ENCODE measurements at regions not wholly inside any gene's neighbourhood (a gene's known extent, or its start where the extent isn't known, plus 50 kb on each side); places are given as distances from the start of the nearest gene placed in this dataset.

- TF ChIP-seq EP300 (IDR thresholded peaks at IDR 0.05; ENCODE audit: borderline replicate concordance) (no peak), ZBTB7A (IDR thresholded peaks at IDR 0.05; ENCODE audit: low read depth) (no peak), USF1 (IDR thresholded peaks at IDR 0.05) (no peak), NFIC (IDR thresholded peaks at IDR 0.05) (no peak), TCF12 (IDR thresholded peaks at IDR 0.05; ENCODE audit: low read depth) (no peak)
These were observed 258.3 kb upstream of the CAMK1G start for GRCh38 chr1:209324901-209325871.

GRCh38 chr1:209326076-209326475 is 257.4 kb upstream of the CAMK1G start:
- TF ChIP-seq YY1 (IDR thresholded peaks at IDR 0.05; ENCODE audit: low read depth) (no peak), TCF12 (IDR thresholded peaks at IDR 0.05; ENCODE audit: low read depth) (no peak), NFIC (IDR thresholded peaks at IDR 0.05) (no peak), EGR1 (IDR thresholded peaks at IDR 0.05) (no peak), FOXM1 (IDR thresholded peaks at IDR 0.05; ENCODE audit: borderline replicate concordance, low read depth) (no peak), TEAD4 (IDR thresholded peaks at IDR 0.05) (no peak), CREB1 (IDR thresholded peaks at IDR 0.05; ENCODE audit: low read depth) (no peak), CEBPB (IDR thresholded peaks at IDR 0.05) (no peak), MAX (IDR thresholded peaks at IDR 0.05) (no peak), TAF1 (IDR thresholded peaks at IDR 0.05; ENCODE audit: low read depth) (no peak), EP300 (IDR thresholded peaks at IDR 0.05; ENCODE audit: borderline replicate concordance) (no peak), RAD21 (IDR thresholded peaks at IDR 0.05; ENCODE audit: low read depth) (no peak), USF1 (IDR thresholded peaks at IDR 0.05) (no peak), REST (IDR thresholded peaks at IDR 0.05; ENCODE audit: low read depth) (no peak), ZBTB7A (IDR thresholded peaks at IDR 0.05; ENCODE audit: low read depth) (no peak)

- no peak for TF ChIP-seq ZBTB7A (IDR thresholded peaks at IDR 0.05; ENCODE audit: low read depth)
- no peak for TF ChIP-seq RAD21 (IDR thresholded peaks at IDR 0.05; ENCODE audit: low read depth)
- no peak for TF ChIP-seq USF1 (IDR thresholded peaks at IDR 0.05)
- no peak for TF ChIP-seq EGR1 (IDR thresholded peaks at IDR 0.05)
- TF ChIP-seq TAF1 (IDR thresholded peaks at IDR 0.05; ENCODE audit: low read depth): no peak
- TF ChIP-seq MAX (IDR thresholded peaks at IDR 0.05): no peak
- TF ChIP-seq FOXM1 (IDR thresholded peaks at IDR 0.05; ENCODE audit: borderline replicate concordance, low read depth): no peak
- TF ChIP-seq TEAD4 (IDR thresholded peaks at IDR 0.05): no peak
- TF ChIP-seq TCF12 (IDR thresholded peaks at IDR 0.05; ENCODE audit: low read depth): no peak
- no peak for TF ChIP-seq EP300 (IDR thresholded peaks at IDR 0.05; ENCODE audit: borderline replicate concordance)
- no peak for TF ChIP-seq CREB1 (IDR thresholded peaks at IDR 0.05; ENCODE audit: low read depth)
- no peak for TF ChIP-seq NFIC (IDR thresholded peaks at IDR 0.05)
- no peak for TF ChIP-seq YY1 (IDR thresholded peaks at IDR 0.05; ENCODE audit: low read depth)
- TF ChIP-seq REST (IDR thresholded peaks at IDR 0.05; ENCODE audit: low read depth): no peak
- TF ChIP-seq CEBPB (IDR thresholded peaks at IDR 0.05): no peak
These were observed 256.7 kb upstream of the CAMK1G start for GRCh38 chr1:209326831-209327230.

GRCh38 chr1:209328196-209328595 is 255.3 kb upstream of the CAMK1G start:
- TF ChIP-seq ZBTB7A (IDR thresholded peaks at IDR 0.05; ENCODE audit: low read depth): no peak
- TF ChIP-seq REST (IDR thresholded peaks at IDR 0.05; ENCODE audit: low read depth): no peak
- no peak for TF ChIP-seq TCF12 (IDR thresholded peaks at IDR 0.05; ENCODE audit: low read depth)
- no peak for TF ChIP-seq EGR1 (IDR thresholded peaks at IDR 0.05)
- no peak for TF ChIP-seq TAF1 (IDR thresholded peaks at IDR 0.05; ENCODE audit: low read depth)
- TF ChIP-seq CEBPB (IDR thresholded peaks at IDR 0.05): no peak
- TF ChIP-seq TEAD4 (IDR thresholded peaks at IDR 0.05): no peak
- no peak for TF ChIP-seq RAD21 (IDR thresholded peaks at IDR 0.05; ENCODE audit: low read depth)
- TF ChIP-seq EP300 (IDR thresholded peaks at IDR 0.05; ENCODE audit: borderline replicate concordance): no peak

Data from Ishikawa (cell line).